Fibroblast of villous mesenchyme (primary cell): ENCODE measurements at regions not wholly inside any gene's neighbourhood (a gene's known extent, or its start where the extent isn't known, plus 50 kb on each side); places are given as distances from the start of the nearest gene placed in this dataset.

Source experiments
- DNase-seq: peaks from one replicate; pipeline ENCODE4 v3.0.0-alpha.2; 2010; ENCODE audit warnings: low read depth
- H3K4me3 ChIP-seq: 2 replicates; pipeline ENCODE4 v1.5.1; 2011; ENCODE audit warnings: low read depth, mild to moderate bottlenecking, low read length
- TF ChIP-seq, protein P1 (sequence below): IDR thresholded peaks from 2 replicates; pipeline ENCODE4 v1.5.1; 2012; ENCODE audit warnings: low read depth, mild to moderate bottlenecking, low read length; ENCODE audit not compliant: insufficient read depth

GRCh38 chr3:150038830-150039229, 68.1 kb upstream of the PFN2 start:
- DNase-seq, result peak; percentile 30
- H3K4me3 ChIP-seq, result peak overlapping the region; percentile 34
- TF ChIP-seq, protein P1, sequence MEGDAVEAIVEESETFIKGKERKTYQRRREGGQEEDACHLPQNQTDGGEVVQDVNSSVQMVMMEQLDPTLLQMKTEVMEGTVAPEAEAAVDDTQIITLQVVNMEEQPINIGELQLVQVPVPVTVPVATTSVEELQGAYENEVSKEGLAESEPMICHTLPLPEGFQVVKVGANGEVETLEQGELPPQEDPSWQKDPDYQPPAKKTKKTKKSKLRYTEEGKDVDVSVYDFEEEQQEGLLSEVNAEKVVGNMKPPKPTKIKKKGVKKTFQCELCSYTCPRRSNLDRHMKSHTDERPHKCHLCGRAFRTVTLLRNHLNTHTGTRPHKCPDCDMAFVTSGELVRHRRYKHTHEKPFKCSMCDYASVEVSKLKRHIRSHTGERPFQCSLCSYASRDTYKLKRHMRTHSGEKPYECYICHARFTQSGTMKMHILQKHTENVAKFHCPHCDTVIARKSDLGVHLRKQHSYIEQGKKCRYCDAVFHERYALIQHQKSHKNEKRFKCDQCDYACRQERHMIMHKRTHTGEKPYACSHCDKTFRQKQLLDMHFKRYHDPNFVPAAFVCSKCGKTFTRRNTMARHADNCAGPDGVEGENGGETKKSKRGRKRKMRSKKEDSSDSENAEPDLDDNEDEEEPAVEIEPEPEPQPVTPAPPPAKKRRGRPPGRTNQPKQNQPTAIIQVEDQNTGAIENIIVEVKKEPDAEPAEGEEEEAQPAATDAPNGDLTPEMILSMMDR, result no peak

DNA sequence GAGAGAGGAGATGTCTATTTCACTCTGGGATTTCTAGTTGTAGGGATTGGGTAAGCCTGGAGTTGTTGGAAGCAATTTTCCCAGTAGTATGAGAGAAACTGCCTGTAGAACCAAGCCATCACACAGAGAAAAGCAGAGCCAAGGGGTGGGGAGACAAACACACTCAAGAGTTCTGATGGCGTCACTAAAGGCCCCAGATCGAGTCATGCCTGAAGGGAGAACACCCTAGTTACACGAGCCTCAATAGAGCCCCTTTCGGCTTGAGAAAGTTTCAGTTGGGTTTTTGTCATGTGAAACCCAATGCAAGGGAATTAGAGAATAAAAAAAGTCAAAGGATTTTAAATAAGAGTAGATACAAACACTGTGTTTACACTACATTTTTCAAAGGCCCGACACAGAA, 66.1 kb upstream of the PFN2 start:
- DNase-seq, result no peak
- H3K4me3 ChIP-seq, result no peak overlapping the region
- TF ChIP-seq, protein P1, result no peak

DNA sequence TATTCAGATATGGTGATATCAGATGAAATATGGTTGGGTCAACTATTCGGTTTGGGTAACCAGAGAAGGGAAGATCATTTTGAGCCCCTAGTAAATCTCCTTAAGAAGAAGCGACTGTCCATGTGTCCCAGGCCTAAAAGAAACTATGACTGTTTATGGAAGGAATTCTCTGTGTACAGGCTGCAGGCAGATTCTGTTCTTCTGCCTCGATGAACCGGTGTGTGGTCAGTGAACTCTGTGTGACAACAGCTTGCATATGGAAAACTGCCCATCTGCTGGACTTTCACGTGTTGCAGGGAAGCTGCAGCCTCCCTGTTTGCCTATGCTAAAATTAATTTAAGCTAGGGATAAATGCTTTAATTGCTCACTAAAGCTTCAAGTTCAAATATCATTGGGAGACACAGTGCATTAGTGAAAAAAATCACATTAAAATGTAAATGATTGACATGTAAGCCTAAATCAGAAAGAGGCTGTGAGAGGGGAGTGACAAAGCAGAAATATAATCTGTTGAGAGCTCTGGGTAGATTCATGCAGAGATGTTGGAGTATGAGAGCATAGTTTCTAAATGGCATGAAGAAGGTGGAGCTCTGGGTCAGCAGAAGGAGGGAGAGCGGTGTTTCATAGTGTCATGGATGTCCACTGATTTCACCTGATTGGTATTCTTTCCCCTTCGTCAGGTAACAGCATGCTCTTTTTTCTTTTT, 65.4 kb upstream of the PFN2 start:
- TF ChIP-seq, protein P1, result no peak
- H3K4me3 ChIP-seq, result no peak overlapping the region
- DNase-seq, result no peak

- DNase-seq, result no peak
Measured at GRCh38 chr3:150035301-150035779, 64.6 kb upstream of the PFN2 start.

GRCh38 chr3:150033721-150034120, 63.0 kb upstream of the PFN2 start:
- no peak for DNase-seq
- H3K4me3 ChIP-seq, result no peak overlapping the region
- TF ChIP-seq, protein P1, result no peak

More at GRCh38 chr3:150035301-150035779, 64.6 kb upstream of the PFN2 start:
- TF ChIP-seq, protein P1, result no peak
- no peak overlapping the region for H3K4me3 ChIP-seq

- no peak overlapping the region for H3K4me3 ChIP-seq
- TF ChIP-seq, protein P1, result no peak
- no peak for DNase-seq
Measured at GRCh38 chr3:150030841-150031240, 60.1 kb upstream of the PFN2 start.

DNA sequence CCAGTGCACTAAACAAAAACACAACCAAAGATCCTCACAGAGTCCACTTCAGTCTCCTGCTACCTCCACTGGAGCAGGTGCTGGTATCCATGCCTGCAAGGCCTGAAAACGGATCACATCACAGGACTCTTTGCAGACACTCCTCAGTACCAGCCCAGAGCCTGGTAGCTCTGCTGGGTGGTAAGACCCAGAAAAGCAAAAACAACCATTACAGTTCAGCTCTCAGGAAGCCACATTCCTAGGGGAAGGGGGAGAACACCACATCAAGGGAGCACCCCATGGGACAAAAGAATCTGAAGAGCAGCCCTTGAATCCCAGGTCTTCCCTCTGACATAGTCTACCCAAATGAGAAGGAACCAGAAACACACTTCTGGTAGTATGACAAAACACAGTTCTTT, 52.5 kb upstream of the PFN2 start:
- no peak for DNase-seq
- H3K4me3 ChIP-seq, result no peak overlapping the region
- TF ChIP-seq, protein P1, result no peak
